ENCODE measurements at regions not wholly inside any gene's neighbourhood (a gene's known extent, or its start where the extent isn't known, plus 50 kb on each side); places are given as distances from the start of the nearest gene placed in this dataset.

DNA sequence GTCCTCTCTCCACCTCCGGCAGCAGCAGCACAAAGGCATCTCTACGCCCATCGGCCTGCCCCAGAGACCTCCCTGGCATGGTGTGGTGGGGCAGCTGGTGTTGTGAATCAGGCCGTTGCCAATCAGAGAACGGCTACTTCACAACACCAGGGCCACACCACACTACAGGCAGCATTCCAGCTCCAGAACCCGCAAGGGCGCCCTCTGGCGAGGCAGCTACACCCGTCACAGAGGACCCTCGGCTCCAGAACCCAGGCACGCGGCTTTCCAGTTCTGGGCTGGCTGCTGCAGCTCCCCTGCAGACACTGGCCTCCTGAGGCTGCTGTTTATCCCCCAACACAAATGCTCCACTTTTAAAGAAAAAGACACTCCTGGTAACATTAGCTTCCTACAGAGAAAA is 127.5 kb upstream of the TOPAZ1 start:
- TF ChIP-seq RAD51 (IDR thresholded peaks at IDR 0.05) (no peak), MYC (IDR thresholded peaks at IDR 0.05; ENCODE audit: insufficient read depth, insufficient read length, insufficient replicate concordance, low read length, severe bottlenecking) (no peak), NKRF (conservative IDR thresholded peaks at IDR 0.05) (no peak), REST (IDR thresholded peaks at IDR 0.05; ENCODE audit: low read depth, low read length) (no peak), CHD4 (IDR thresholded peaks at IDR 0.05) (no peak), ATF7 (IDR thresholded peaks at IDR 0.05; ENCODE audit: low read depth) (no peak), CHD1 (IDR thresholded peaks at IDR 0.05; ENCODE audit: low read depth, low read length) (no peak), SMARCA5 (IDR thresholded peaks at IDR 0.05) (0 out of 2 replicates have a peak, but pooled peaks have one; percentile 22), POLR2A (IDR thresholded peaks at IDR 0.05; ENCODE audit: low read depth, low read length) (no peak), ASH2L (IDR thresholded peaks at IDR 0.05; ENCODE audit: borderline replicate concordance, low read depth) (no peak), RCOR1 (conservative IDR thresholded peaks at IDR 0.05; ENCODE audit: low read depth, low read length) (no peak)
- TF ChIP-seq, protein P1, sequence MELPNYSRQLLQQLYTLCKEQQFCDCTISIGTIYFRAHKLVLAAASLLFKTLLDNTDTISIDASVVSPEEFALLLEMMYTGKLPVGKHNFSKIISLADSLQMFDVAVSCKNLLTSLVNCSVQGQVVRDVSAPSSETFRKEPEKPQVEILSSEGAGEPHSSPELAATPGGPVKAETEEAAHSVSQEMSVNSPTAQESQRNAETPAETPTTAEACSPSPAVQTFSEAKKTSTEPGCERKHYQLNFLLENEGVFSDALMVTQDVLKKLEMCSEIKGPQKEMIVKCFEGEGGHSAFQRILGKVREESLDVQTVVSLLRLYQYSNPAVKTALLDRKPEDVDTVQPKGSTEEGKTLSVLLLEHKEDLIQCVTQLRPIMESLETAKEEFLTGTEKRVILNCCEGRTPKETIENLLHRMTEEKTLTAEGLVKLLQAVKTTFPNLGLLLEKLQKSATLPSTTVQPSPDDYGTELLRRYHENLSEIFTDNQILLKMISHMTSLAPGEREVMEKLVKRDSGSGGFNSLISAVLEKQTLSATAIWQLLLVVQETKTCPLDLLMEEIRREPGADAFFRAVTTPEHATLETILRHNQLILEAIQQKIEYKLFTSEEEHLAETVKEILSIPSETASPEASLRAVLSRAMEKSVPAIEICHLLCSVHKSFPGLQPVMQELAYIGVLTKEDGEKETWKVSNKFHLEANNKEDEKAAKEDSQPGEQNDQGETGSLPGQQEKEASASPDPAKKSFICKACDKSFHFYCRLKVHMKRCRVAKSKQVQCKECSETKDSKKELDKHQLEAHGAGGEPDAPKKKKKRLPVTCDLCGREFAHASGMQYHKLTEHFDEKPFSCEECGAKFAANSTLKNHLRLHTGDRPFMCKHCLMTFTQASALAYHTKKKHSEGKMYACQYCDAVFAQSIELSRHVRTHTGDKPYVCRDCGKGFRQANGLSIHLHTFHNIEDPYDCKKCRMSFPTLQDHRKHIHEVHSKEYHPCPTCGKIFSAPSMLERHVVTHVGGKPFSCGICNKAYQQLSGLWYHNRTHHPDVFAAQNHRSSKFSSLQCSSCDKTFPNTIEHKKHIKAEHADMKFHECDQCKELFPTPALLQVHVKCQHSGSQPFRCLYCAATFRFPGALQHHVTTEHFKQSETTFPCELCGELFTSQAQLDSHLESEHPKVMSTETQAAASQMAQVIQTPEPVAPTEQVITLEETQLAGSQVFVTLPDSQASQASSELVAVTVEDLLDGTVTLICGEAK (IDR thresholded peaks at IDR 0.05; ENCODE audit: borderline replicate concordance) = no peak
- TF ChIP-seq, protein P2, sequence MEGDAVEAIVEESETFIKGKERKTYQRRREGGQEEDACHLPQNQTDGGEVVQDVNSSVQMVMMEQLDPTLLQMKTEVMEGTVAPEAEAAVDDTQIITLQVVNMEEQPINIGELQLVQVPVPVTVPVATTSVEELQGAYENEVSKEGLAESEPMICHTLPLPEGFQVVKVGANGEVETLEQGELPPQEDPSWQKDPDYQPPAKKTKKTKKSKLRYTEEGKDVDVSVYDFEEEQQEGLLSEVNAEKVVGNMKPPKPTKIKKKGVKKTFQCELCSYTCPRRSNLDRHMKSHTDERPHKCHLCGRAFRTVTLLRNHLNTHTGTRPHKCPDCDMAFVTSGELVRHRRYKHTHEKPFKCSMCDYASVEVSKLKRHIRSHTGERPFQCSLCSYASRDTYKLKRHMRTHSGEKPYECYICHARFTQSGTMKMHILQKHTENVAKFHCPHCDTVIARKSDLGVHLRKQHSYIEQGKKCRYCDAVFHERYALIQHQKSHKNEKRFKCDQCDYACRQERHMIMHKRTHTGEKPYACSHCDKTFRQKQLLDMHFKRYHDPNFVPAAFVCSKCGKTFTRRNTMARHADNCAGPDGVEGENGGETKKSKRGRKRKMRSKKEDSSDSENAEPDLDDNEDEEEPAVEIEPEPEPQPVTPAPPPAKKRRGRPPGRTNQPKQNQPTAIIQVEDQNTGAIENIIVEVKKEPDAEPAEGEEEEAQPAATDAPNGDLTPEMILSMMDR (IDR thresholded peaks at IDR 0.05 in 2 of 3, conservative IDR thresholded peaks at IDR 0.05 in 1 of 3; ENCODE audit: control insufficient read depth in 2 of 3, extremely low read depth in 1 of 3, insufficient read depth in 1 of 3, low read depth in 3 of 3, low read length in 3 of 3) = peak; percentile 59 to 68 (median 59)
